ENCODE measurements at regions not wholly inside any gene's neighbourhood (a gene's known extent, or its start where the extent isn't known, plus 50 kb on each side); places are given as distances from the start of the nearest gene placed in this dataset.

DNA sequence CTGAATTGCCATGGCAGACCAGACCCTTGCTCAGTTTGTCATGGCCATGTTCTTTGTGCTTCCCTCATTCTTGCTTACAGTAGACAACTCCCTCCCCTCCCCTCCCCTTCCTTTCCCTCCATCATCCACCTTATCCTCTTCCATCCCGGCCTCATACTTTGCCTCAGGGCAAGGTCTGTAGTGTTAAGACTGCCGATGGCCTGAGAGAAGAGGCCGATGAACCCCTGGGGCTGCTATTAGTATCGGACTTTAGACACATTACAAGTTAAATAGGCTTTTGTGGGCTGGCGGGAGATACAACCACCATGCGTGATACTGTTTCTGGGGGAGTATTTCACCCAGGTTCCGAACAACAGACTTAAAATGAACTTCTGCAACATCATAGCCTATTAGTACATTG is 364.5 kb upstream of the ZFHX3 start (continued):
- TF ChIP-seq CHD7 (IDR thresholded peaks at IDR 0.05; ENCODE audit: insufficient replicate concordance, low read length), result no peak

Data from H1 (cell line).